Fibroblast of skin of left biceps (primary cell): ENCODE measurements at regions not wholly inside any gene's neighbourhood (a gene's known extent, or its start where the extent isn't known, plus 50 kb on each side); places are given as distances from the start of the nearest gene placed in this dataset.
A peak's percentile ranks its signal among the peaks of the same experiment; 100 is the strongest.

Experiments
- DNase-seq, 2 experiments: peaks; one replicate each; pipeline ENCODE4 v3.0.0-alpha.2; 2013; ENCODE audit warnings: low read depth in 2 of 2

- no peak for DNase-seq
These were observed 52.8 kb upstream of the MEIS1 start for GRCh38 chr2:66382091-66382490.

- no peak for DNase-seq
These were observed 55.5 kb upstream of the MEIS1 start for GRCh38 chr2:66379473-66379872.

GRCh38 chr2:66377832-66378231, 57.1 kb upstream of the MEIS1 start:
- DNase-seq: no peak

- no peak for DNase-seq
These were observed 64.1 kb upstream of the MEIS1 start for GRCh38 chr2:66370824-66371223.

- DNase-seq: no peak
These were observed 68.3 kb upstream of the MEIS1 start for GRCh38 chr2:66366619-66367018.

- DNase-seq: peak; percentile 43 to 64
These were observed 70.2 kb upstream of the MEIS1 start for GRCh38 chr2:66364495-66365333.

- DNase-seq: no peak
These were observed 72.2 kb upstream of the MEIS1 start for GRCh38 chr2:66362701-66363100.

- no peak for DNase-seq
These were observed 88.7 kb upstream of the MEIS1 start for GRCh38 chr2:66346231-66346664.

GRCh38 chr2:66344087-66344663, 90.8 kb upstream of the MEIS1 start:
- no peak for DNase-seq

- DNase-seq: no peak
These were observed 91.7 kb upstream of the MEIS1 start for GRCh38 chr2:66343259-66343658.

GRCh38 chr2:66340521-66340920, 94.4 kb upstream of the MEIS1 start:
- no peak for DNase-seq

GRCh38 chr2:66334237-66335029, 100.5 kb upstream of the MEIS1 start:
- DNase-seq: no peak

GRCh38 chr2:66331176-66331575, 103.7 kb upstream of the MEIS1 start:
- no peak for DNase-seq

GRCh38 chr2:66329081-66329605, 105.8 kb upstream of the MEIS1 start:
- no peak for DNase-seq

- no peak for DNase-seq
These were observed 107.7 kb upstream of the MEIS1 start for GRCh38 chr2:66327066-66327740.

GRCh38 chr2:66324909-66325528, 109.9 kb upstream of the MEIS1 start:
- DNase-seq: no peak

GRCh38 chr2:66324356-66324755, 110.6 kb upstream of the MEIS1 start:
- no peak for DNase-seq

GRCh38 chr2:66323406-66323805, 111.5 kb upstream of the MEIS1 start:
- DNase-seq: no peak

- DNase-seq: no peak
These were observed 112.2 kb upstream of the MEIS1 start for GRCh38 chr2:66322506-66323260.

GRCh38 chr2:66318009-66318561, 116.8 kb upstream of the MEIS1 start:
- no peak for DNase-seq
